Inferior parietal cortex (tissue), 1 donor: ENCODE measurements at regions not wholly inside any gene's neighbourhood (a gene's known extent, or its start where the extent isn't known, plus 50 kb on each side); places are given as distances from the start of the nearest gene placed in this dataset.
"Not testable (repeated sequence)": the region's sequence is repeated elsewhere in the genome, so short reads cannot be mapped to it uniquely, and the experiment has no call there.

Source experiments
- DNase-seq: peaks from one replicate; pipeline ENCODE4 v3.0.0-alpha.2; 2016; ENCODE audit errors: extremely low spot score

- no peak for DNase-seq
Observed at GRCh38 chr9:108040783-108041182, 551.2 kb upstream of the KLF4 start.

- no peak for DNase-seq
Observed at GRCh38 chr9:108039493-108039892, 549.9 kb upstream of the KLF4 start.

- DNase-seq = no peak
Observed at GRCh38 chr9:108039012-108039411, 549.4 kb upstream of the KLF4 start.

GRCh38 chr9:108035487-108035886, 545.9 kb upstream of the KLF4 start:
- DNase-seq = no peak

GRCh38 chr9:108033976-108034964, 544.7 kb upstream of the KLF4 start:
- no peak for DNase-seq

GRCh38 chr9:108032079-108032478, 542.5 kb upstream of the KLF4 start:
- DNase-seq = not testable (repeated sequence)

- not testable (repeated sequence) for DNase-seq
Observed at GRCh38 chr9:108031221-108031620, 541.7 kb upstream of the KLF4 start.

- DNase-seq = not testable (repeated sequence)
Observed at GRCh38 chr9:108026718-108027117, 537.1 kb upstream of the KLF4 start.

- DNase-seq = no peak
Observed at GRCh38 chr9:108024604-108025003, 535.0 kb upstream of the KLF4 start.

- DNase-seq = no peak
Observed at GRCh38 chr9:108022246-108022935, 532.8 kb upstream of the KLF4 start.

- no peak for DNase-seq
Observed at GRCh38 chr9:108021096-108021710, 531.6 kb upstream of the KLF4 start.

GRCh38 chr9:108019821-108020220, 530.3 kb upstream of the KLF4 start:
- no peak for DNase-seq

- DNase-seq = no peak
Observed at GRCh38 chr9:108017671-108018070, 528.1 kb upstream of the KLF4 start.

- no peak for DNase-seq
Observed at GRCh38 chr9:108016446-108016845, 526.9 kb upstream of the KLF4 start.

- no peak for DNase-seq
Observed at GRCh38 chr9:108015690-108016089, 526.1 kb upstream of the KLF4 start.

- DNase-seq = no peak
Observed at GRCh38 chr9:108014353-108014752, 524.8 kb upstream of the KLF4 start.

- DNase-seq = no peak
Observed at GRCh38 chr9:108012886-108013665, 523.5 kb upstream of the KLF4 start.

- DNase-seq = no peak
Observed at GRCh38 chr9:108012405-108012804, 522.8 kb upstream of the KLF4 start.

GRCh38 chr9:108003526-108003925, 514.0 kb upstream of the KLF4 start:
- no peak for DNase-seq

GRCh38 chr9:108002371-108002956, 512.9 kb upstream of the KLF4 start:
- no peak for DNase-seq

- DNase-seq = no peak
Observed at GRCh38 chr9:108001237-108001636, 511.7 kb upstream of the KLF4 start.
